CD4-positive, alpha-beta memory T cell (primary cell): ENCODE measurements at regions not wholly inside any gene's neighbourhood (a gene's known extent, or its start where the extent isn't known, plus 50 kb on each side); places are given as distances from the start of the nearest gene placed in this dataset.
"Not testable (repeated sequence)": the region's sequence is repeated elsewhere in the genome, so short reads cannot be mapped to it uniquely, and the experiment has no call there.

Experiments used
- CTCF ChIA-PET: fragments of 350-600 bp; sonication (Branson Sonifier 250); formaldehyde crosslinking; loops from one replicate; lab custom pipeline; 2021; ENCODE audit warnings: inconsistent platforms; ENCODE audit not compliant: partially characterized antibody; lab: Charles Lee
- POLR2A ChIA-PET: fragments of 350-600 bp; sonication (Branson Sonifier 250); formaldehyde crosslinking; loops from one replicate; lab custom pipeline; 2021; ENCODE audit not compliant: partially characterized antibody; lab: Charles Lee
- DNase-seq, 5 donors: peaks; one replicate each; pipeline versions ENCODE4 v3.0.0 to v3.0.0-alpha.2; 2020 to 2022; ENCODE audit warnings: mixed read lengths in 1 of 5
- H3K27ac ChIP-seq: one replicate; pipeline ENCODE4 v1.7.0; 2013; ENCODE audit warnings: low read depth, low read length
- H3K27me3 ChIP-seq: 2 replicates; pipeline ENCODE4 v1.7.0; 2013; ENCODE audit warnings: mild to moderate bottlenecking, low read length, moderate library complexity; ENCODE audit not compliant: insufficient read depth
- H3K36me3 ChIP-seq: 2 replicates; pipeline ENCODE4 v1.7.0; 2013; ENCODE audit warnings: mild to moderate bottlenecking, low read length, moderate library complexity; ENCODE audit not compliant: insufficient read depth
- H3K4me1 ChIP-seq: 2 replicates; pipeline ENCODE4 v1.7.0; 2013; ENCODE audit warnings: mild to moderate bottlenecking, low read length, moderate library complexity; ENCODE audit not compliant: insufficient read depth
- H3K4me3 ChIP-seq, 2 donors: one replicate each; pipeline ENCODE4 v1.7.0; 2013; ENCODE audit warnings: low read length in 2 of 2, mild to moderate bottlenecking in 1 of 2
- H3K9me3 ChIP-seq, 2 donors: one replicate each; pipeline ENCODE4 v1.7.0; 2013; ENCODE audit warnings: low read length in 2 of 2, control low read depth in 1 of 2; ENCODE audit not compliant: control insufficient read depth in 1 of 2
- H3K27ac Mint-ChIP-seq, 7 donors: one replicate each; pipeline ENCODE4 v1.8.0; 2020 to 2021; ENCODE audit warnings: mixed read lengths in 7 of 7, mild to moderate bottlenecking in 6 of 7, inconsistent platforms in 3 of 7, moderate library complexity in 3 of 7
- H3K27me3 Mint-ChIP-seq, 2 donors: one replicate each; pipeline ENCODE4 v1.8.0; 2020 to 2021; ENCODE audit warnings: mixed read lengths in 2 of 2
- H3K36me3 Mint-ChIP-seq, 2 donors: one replicate each; pipeline ENCODE4 v1.8.0; 2020 to 2021; ENCODE audit warnings: mixed read lengths in 2 of 2, inconsistent platforms in 1 of 2, mild to moderate bottlenecking in 1 of 2
- H3K4me1 Mint-ChIP-seq, 4 donors: one replicate each; pipeline ENCODE4 v1.8.0; 2020 to 2021; ENCODE audit warnings: mixed read lengths in 4 of 4, mild to moderate bottlenecking in 1 of 4
- H3K4me3 Mint-ChIP-seq, 8 donors: one replicate each; pipeline ENCODE4 v1.8.0; 2020 to 2021; ENCODE audit warnings: mixed read lengths in 8 of 8, mild to moderate bottlenecking in 7 of 8, moderate library complexity in 6 of 8, inconsistent platforms in 3 of 8
- H3K9me3 Mint-ChIP-seq, 8 donors: one replicate each; pipeline ENCODE4 v1.8.0; 2020 to 2021; ENCODE audit warnings: mixed read lengths in 8 of 8, mild to moderate bottlenecking in 5 of 8, inconsistent platforms in 3 of 8, moderate library complexity in 1 of 8
- intact Hi-C: fragments of 100-400 bp; cut with micrococcal nuclease; formaldehyde crosslinking; loops from one replicate; pipeline ENCODE4 v1.15.1; 2023

GRCh38 chr4:12492730-12493393, 991.3 kb downstream of the RAB28 start:
- no peak for DNase-seq
- Histone ChIP-seq H3K27me3 (no peaks in the 10 kb centered on the region), H3K4me1 (no peaks in the 10 kb centered on the region), H3K9me3 (no peaks in the 10 kb centered on the region), H3K36me3 (no peaks in the 10 kb centered on the region), H3K4me3 (no peak overlapping the region), H3K27ac (no peak overlapping the region)
- Mint-ChIP-seq H3K4me1 (no peaks in the 10 kb centered on the region), H3K36me3 (no peaks in the 10 kb centered on the region), H3K4me3 (no peak overlapping the region), H3K9me3 (peaks cover 0 to 7% (median 4%) of the 10 kb centered on the region in 8 donors), H3K27me3 (no peaks in the 10 kb centered on the region), H3K27ac (no peak overlapping the region)
- CTCF ChIA-PET = no interaction called here
- intact Hi-C loops = no loop called here
- POLR2A ChIA-PET = no interaction called here

GRCh38 chr4:12488672-12489071, 995.5 kb downstream of the RAB28 start:
- H3K36me3 Mint-ChIP-seq = no peaks in the 10 kb centered on the region
- H3K4me3 Mint-ChIP-seq = no peak overlapping the region
- intact Hi-C loops = no loop called here
- CTCF ChIA-PET = no interaction called here
- H3K4me3 ChIP-seq = no peak overlapping the region
- H3K4me1 Mint-ChIP-seq = no peaks in the 10 kb centered on the region
- no peaks in the 10 kb centered on the region for H3K27me3 ChIP-seq
- H3K27me3 Mint-ChIP-seq = no peaks in the 10 kb centered on the region
- no peaks in the 10 kb centered on the region for H3K4me1 ChIP-seq
- no peak overlapping the region for H3K27ac ChIP-seq
- H3K9me3 Mint-ChIP-seq = peaks cover 0 to 15% (median 10%) of the 10 kb centered on the region in 8 donors
- H3K36me3 ChIP-seq = no peaks in the 10 kb centered on the region
- H3K27ac Mint-ChIP-seq = no peak overlapping the region
- POLR2A ChIA-PET = no interaction called here
- DNase-seq = no peak
- no peaks in the 10 kb centered on the region for H3K9me3 ChIP-seq

- no peaks in the 10 kb centered on the region for H3K27me3 ChIP-seq
- POLR2A ChIA-PET = no interaction called here
- H3K4me1 ChIP-seq = no peaks in the 10 kb centered on the region
- Mint-ChIP-seq H3K9me3 (peaks cover 0 to 16% (median 7%) of the 10 kb centered on the region in 8 donors), H3K27me3 (no peaks in the 10 kb centered on the region), H3K4me3 (no peak overlapping the region), H3K36me3 (no peaks in the 10 kb centered on the region), H3K4me1 (no peaks in the 10 kb centered on the region), H3K27ac (no peak overlapping the region)
- no peak for DNase-seq
- CTCF ChIA-PET = no interaction called here
- no peak overlapping the region for H3K27ac ChIP-seq
- H3K9me3 ChIP-seq = no peaks in the 10 kb centered on the region
- intact Hi-C loops = no loop called here
- no peak overlapping the region for H3K4me3 ChIP-seq
- no peaks in the 10 kb centered on the region for H3K36me3 ChIP-seq
These were observed 997.1 kb downstream of the RAB28 start for GRCh38 chr4:12487000-12487399.

- Mint-ChIP-seq H3K27ac (no peak overlapping the region), H3K36me3 (no peaks in the 10 kb centered on the region), H3K4me1 (no peaks in the 10 kb centered on the region), H3K27me3 (no peaks in the 10 kb centered on the region), H3K4me3 (no peak overlapping the region), H3K9me3 (peaks cover 0 to 18% (median 5%) of the 10 kb centered on the region in 8 donors)
- POLR2A ChIA-PET = no interaction called here
- no peak for DNase-seq
- Histone ChIP-seq H3K36me3 (no peaks in the 10 kb centered on the region), H3K4me3 (no peak overlapping the region), H3K27ac (no peak overlapping the region), H3K27me3 (no peaks in the 10 kb centered on the region), H3K9me3 (no peaks in the 10 kb centered on the region), H3K4me1 (no peaks in the 10 kb centered on the region)
- CTCF ChIA-PET = no interaction called here
- intact Hi-C loops = no loop called here
These were observed 1012.1 kb downstream of the RAB28 start for GRCh38 chr4:12472087-12472486.

GRCh38 chr4:12471193-12471592, 1012.9 kb downstream of the RAB28 start:
- no peaks in the 10 kb centered on the region for H3K36me3 ChIP-seq
- H3K4me3 ChIP-seq = no peak overlapping the region
- Mint-ChIP-seq H3K4me3 (no peak overlapping the region), H3K27ac (no peak overlapping the region), H3K27me3 (no peaks in the 10 kb centered on the region), H3K36me3 (no peaks in the 10 kb centered on the region), H3K4me1 (no peaks in the 10 kb centered on the region), H3K9me3 (peaks cover 0 to 18% (median 5%) of the 10 kb centered on the region in 8 donors)
- H3K27ac ChIP-seq = no peak overlapping the region
- no peaks in the 10 kb centered on the region for H3K4me1 ChIP-seq
- CTCF ChIA-PET = no interaction called here
- H3K9me3 ChIP-seq = no peaks in the 10 kb centered on the region
- intact Hi-C loops = no loop called here
- H3K27me3 ChIP-seq = no peaks in the 10 kb centered on the region
- POLR2A ChIA-PET = no interaction called here
- DNase-seq = no peak

GRCh38 chr4:12461576-12461975, 1022.6 kb downstream of the RAB28 start:
- H3K27me3 Mint-ChIP-seq, POLR2A ChIA-PET, H3K9me3 ChIP-seq, H3K4me1 ChIP-seq, H3K36me3 ChIP-seq, H3K27ac ChIP-seq, H3K4me1 Mint-ChIP-seq, H3K4me3 Mint-ChIP-seq, CTCF ChIA-PET, intact Hi-C loops, H3K4me3 ChIP-seq, H3K27me3 ChIP-seq, H3K36me3 Mint-ChIP-seq, H3K27ac Mint-ChIP-seq, DNase-seq: not testable (repeated sequence)
- H3K9me3 Mint-ChIP-seq = peaks cover 4 to 40% (median 13%) of the 10 kb centered on the region in 8 donors

- ChIA-PET POLR2A (no interaction called here), CTCF (no interaction called here)
- no peak for DNase-seq
- Mint-ChIP-seq H3K4me3 (no peak overlapping the region), H3K36me3 (no peaks in the 10 kb centered on the region), H3K27me3 (no peaks in the 10 kb centered on the region), H3K9me3 (peaks cover 4 to 34% (median 13%) of the 10 kb centered on the region in 8 donors), H3K4me1 (no peaks in the 10 kb centered on the region), H3K27ac (no peak overlapping the region)
- H3K4me1 ChIP-seq = no peaks in the 10 kb centered on the region
- no peaks in the 10 kb centered on the region for H3K9me3 ChIP-seq
- intact Hi-C loops = no loop called here
- no peak overlapping the region for H3K4me3 ChIP-seq
- no peaks in the 10 kb centered on the region for H3K27me3 ChIP-seq
- no peaks in the 10 kb centered on the region for H3K36me3 ChIP-seq
- H3K27ac ChIP-seq = no peak overlapping the region
These were observed 1025.0 kb downstream of the RAB28 start for GRCh38 chr4:12459126-12459525.

GRCh38 chr4:12458621-12459020, 1025.5 kb downstream of the RAB28 start:
- Histone ChIP-seq H3K9me3 (no peaks in the 10 kb centered on the region), H3K27me3 (no peaks in the 10 kb centered on the region), H3K4me1 (no peaks in the 10 kb centered on the region), H3K4me3 (no peak overlapping the region), H3K36me3 (no peaks in the 10 kb centered on the region), H3K27ac (no peak overlapping the region)
- ChIA-PET CTCF (no interaction called here), POLR2A (no interaction called here)
- Mint-ChIP-seq H3K4me1 (no peaks in the 10 kb centered on the region), H3K27ac (no peak overlapping the region), H3K36me3 (no peaks in the 10 kb centered on the region), H3K4me3 (no peak overlapping the region), H3K27me3 (no peaks in the 10 kb centered on the region), H3K9me3 (peaks cover 0 to 30% (median 12%) of the 10 kb centered on the region in 8 donors)
- no peak for DNase-seq
- intact Hi-C loops = no loop called here
